ENCODE measurements at regions not wholly inside any gene's neighbourhood (a gene's known extent, or its start where the extent isn't known, plus 50 kb on each side); places are given as distances from the start of the nearest gene placed in this dataset.

DNA sequence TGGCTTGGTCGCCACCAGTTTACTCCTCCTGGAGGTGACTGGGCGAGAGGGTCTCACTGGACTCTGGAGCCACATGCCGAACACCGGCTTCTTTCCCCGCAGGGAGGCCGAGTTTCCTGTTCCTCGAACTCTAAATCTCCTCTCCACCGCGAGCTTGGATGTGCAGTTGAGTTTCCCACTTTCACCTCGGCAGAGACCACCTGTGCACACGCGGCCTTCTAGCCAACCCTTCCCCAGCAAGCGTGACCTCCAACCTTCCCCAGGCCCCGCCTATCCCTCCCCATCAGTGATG is 380.1 kb downstream of the IRX2 start:
- FAIRE-seq (no peak), DNase-seq (ENCODE audit: insufficient read length, low spot score) (no peak)
- TF ChIP-seq, protein P1, sequence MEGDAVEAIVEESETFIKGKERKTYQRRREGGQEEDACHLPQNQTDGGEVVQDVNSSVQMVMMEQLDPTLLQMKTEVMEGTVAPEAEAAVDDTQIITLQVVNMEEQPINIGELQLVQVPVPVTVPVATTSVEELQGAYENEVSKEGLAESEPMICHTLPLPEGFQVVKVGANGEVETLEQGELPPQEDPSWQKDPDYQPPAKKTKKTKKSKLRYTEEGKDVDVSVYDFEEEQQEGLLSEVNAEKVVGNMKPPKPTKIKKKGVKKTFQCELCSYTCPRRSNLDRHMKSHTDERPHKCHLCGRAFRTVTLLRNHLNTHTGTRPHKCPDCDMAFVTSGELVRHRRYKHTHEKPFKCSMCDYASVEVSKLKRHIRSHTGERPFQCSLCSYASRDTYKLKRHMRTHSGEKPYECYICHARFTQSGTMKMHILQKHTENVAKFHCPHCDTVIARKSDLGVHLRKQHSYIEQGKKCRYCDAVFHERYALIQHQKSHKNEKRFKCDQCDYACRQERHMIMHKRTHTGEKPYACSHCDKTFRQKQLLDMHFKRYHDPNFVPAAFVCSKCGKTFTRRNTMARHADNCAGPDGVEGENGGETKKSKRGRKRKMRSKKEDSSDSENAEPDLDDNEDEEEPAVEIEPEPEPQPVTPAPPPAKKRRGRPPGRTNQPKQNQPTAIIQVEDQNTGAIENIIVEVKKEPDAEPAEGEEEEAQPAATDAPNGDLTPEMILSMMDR (IDR thresholded peaks at IDR 0.05; ENCODE audit: insufficient read depth, missing control alignments) = no peak

DNA sequence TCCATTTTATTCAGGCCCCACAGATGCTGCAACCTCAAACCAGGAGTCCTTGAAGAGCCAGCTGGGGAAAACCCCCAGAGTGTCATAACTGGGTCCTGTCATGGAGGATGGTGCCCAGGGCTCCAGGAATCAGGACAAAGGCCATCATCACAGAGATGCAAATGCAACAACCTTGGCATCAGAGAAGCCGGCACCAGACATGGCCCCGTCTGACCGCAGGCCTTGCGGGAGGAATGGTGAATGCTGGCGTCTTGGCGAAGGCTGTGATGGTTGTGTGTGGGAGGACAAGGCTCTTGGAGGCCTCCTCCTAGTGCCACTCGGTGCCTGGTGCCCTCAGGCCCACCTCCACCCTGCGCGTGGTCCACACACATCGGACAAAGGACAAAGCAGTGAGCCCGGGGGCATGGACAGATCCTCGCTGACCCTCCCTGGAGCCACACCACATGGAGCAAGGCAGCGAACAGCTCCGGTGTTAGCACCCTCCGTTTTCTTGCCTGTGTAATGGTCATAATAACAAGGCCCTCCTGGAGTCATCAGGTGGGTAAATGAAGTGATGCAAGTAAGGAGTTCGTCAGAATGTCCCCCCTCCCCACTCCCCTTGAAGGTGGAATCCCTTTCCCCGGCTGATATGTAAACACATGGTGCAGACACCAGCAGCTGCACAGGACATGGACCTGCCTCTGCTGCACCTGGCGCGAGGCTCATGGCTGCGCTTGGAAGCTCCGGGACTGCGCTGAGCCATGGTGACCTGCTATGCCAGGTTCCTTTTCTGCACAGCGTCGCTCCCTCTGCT is 380.7 kb downstream of the IRX2 start:
- FAIRE-seq (no peak), DNase-seq (ENCODE audit: insufficient read length, low spot score) (no peak)
- TF ChIP-seq, protein P1 (IDR thresholded peaks at IDR 0.05; ENCODE audit: insufficient read depth, missing control alignments) = no peak

DNA sequence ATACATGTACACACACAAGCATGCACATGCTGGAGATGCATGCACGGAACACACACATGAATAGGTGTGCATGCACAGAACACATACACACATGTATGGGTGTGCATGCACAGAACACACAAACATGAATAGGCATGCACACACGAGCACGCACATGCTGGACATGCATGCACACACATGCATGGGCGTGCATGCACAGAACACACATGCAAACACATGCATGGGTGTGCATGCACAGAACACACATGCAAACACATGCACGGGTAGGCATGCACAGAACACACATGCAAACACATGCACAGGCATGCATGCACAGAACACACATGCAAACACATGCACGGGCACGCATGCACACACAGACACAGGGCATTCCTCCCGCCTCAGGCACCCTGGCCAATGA is 382.3 kb downstream of the IRX2 start:
- FAIRE-seq (no peak), DNase-seq (ENCODE audit: insufficient read length, low spot score) (no peak)
- TF ChIP-seq, protein P1 (IDR thresholded peaks at IDR 0.05; ENCODE audit: insufficient read depth, missing control alignments) = no peak

DNA sequence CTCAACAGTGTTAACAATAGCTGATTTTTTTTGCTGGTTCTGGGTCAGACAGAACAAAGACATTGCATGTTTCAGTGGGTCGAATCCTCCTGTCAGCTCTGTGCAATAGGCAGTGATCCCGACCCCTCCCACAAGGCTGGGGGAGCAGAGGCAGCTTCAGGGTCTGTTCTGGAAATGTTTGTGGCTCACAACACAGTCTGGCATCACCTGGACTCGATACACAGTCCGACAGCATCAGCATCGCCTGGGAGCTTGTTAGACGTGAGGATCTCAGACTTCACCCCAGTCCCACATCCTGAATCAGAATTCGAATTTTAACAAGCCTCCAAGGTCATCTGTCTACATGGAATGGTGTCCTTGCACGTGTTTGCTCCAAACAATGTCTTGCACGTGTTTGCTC is 384.7 kb downstream of the IRX2 start:
- TF ChIP-seq, protein P1 (IDR thresholded peaks at IDR 0.05; ENCODE audit: insufficient read depth, missing control alignments) = no peak
- FAIRE-seq (no peak), DNase-seq (ENCODE audit: insufficient read length, low spot score) (no peak)

DNA sequence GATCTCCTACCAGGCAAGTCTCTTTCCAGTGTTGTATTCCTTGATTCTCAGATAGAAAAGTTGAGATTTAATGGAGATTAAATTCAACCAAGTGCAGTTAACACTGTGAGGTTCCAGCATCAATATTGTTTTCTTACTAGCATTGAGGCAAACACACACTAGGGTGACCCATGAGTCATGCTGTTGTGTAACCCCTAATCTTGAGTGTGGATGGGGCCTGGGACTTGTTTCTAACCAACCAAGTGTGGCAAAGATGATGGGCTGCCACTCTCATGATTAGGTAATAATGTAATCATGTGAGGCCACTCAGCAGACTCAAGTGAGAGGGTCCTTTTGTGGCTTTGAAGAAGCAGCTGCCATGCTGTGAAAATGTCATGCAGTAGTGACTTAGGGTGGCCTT is 394.2 kb downstream of the IRX2 start:
- TF ChIP-seq, protein P1 (IDR thresholded peaks at IDR 0.05; ENCODE audit: insufficient read depth, missing control alignments) = no peak
- FAIRE-seq (no peak), DNase-seq (ENCODE audit: insufficient read length, low spot score) (no peak)

DNA sequence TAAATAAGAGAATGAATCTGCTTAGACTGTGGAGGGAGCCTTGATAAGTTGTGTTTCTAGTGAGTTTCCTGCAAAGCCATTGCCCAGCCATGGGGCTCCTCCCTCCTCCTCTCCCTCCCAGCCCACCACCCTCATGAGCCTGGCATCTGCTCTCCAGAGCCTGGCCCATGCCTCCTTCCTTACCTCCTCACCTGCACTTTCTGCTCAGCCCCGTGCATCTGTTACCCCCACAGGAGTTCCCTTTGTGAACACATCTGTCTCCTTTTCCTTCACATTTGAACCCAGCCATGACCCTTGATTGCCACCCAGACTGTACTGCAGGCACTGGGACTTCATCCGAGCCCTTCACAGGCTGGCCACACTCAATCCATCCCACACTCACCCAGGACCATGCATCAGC is 395.6 kb downstream of the IRX2 start:
- DNase-seq (ENCODE audit: insufficient read length, low spot score) (no peak), FAIRE-seq (no peak)
- TF ChIP-seq, protein P1 (IDR thresholded peaks at IDR 0.05; ENCODE audit: insufficient read depth, missing control alignments) = no peak

DNA sequence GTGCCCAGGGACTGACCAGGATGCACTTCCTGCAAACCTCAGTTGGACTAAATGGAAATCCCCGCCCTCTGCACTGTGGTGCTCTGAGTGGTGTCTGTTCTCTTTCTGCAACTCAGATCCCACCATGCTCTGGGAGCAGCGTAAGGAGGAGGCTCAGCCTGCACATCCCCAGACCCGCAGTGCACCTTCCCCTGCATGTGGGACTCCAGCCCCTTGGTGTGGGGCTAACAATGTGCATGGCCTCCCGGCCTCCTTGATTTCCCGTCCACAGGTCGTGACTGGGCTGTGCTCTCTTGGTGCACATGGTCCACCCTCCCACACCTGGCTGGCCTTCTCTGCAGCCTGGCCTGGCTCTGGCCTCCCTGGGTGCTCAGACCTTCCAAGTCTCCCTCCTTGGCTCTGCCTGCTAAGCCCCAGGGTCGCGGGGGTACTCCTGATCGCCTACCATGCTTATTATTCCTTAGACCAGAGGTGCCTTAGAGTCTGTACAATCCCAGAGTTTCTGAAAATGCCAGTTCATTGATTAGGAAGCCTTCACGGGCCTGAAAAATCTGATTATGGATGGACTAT is 397.5 kb downstream of the IRX2 start:
- TF ChIP-seq, protein P1 (IDR thresholded peaks at IDR 0.05; ENCODE audit: insufficient read depth, missing control alignments) = no peak
- no peak for FAIRE-seq
- no peak for DNase-seq (ENCODE audit: insufficient read length, low spot score)

Data from D721Med (cell line).